GM23338 (cell line): ENCODE measurements at regions not wholly inside any gene's neighbourhood (a gene's known extent, or its start where the extent isn't known, plus 50 kb on each side); places are given as distances from the start of the nearest gene placed in this dataset.

Source experiments
- ATAC-seq: fragments of 200-7000 bp; cut with Tn5 transposase; 3 replicates; pipeline ENCODE4 v1.9.1; 2020
- DNase-seq: peaks from one replicate; pipeline ENCODE4 v3.0.0-alpha.2; 2015; ENCODE audit warnings: low spot score
- H2AFZ ChIP-seq: fragments of 200-600 bp; sonication (generic); 2 replicates; pipeline ENCODE4 v1.8.0; 2016; ENCODE audit warnings: antibody characterized with exemption, mild to moderate bottlenecking, moderate library complexity
- H3F3A ChIP-seq: fragments of 200-600 bp; sonication (generic); replicated peaks from 2 replicates; pipeline ENCODE4 v1.8.0; 2017; ENCODE audit warnings: antibody characterized with exemption, mixed run types, low read depth
- H3K27ac ChIP-seq: fragments of 200-600 bp; sonication (generic); 2 replicates; pipeline ENCODE4 v1.6.1; 2016; ENCODE audit warnings: low read depth
- H3K27me3 ChIP-seq: fragments of 200-600 bp; sonication (generic); 2 replicates; pipeline ENCODE4 v1.8.0; 2016; ENCODE audit warnings: mild to moderate bottlenecking, mixed run types, moderate library complexity; ENCODE audit not compliant: insufficient read depth
- H3K36me3 ChIP-seq: fragments of 200-600 bp; sonication (generic); 2 replicates; pipeline ENCODE4 v1.8.0; 2016; ENCODE audit warnings: mild to moderate bottlenecking; ENCODE audit not compliant: insufficient read depth
- H3K4me1 ChIP-seq: fragments of 200-600 bp; sonication (generic); 2 replicates; pipeline ENCODE4 v1.8.0; 2016; ENCODE audit warnings: mild to moderate bottlenecking, moderate library complexity; ENCODE audit not compliant: insufficient read depth
- H3K4me2 ChIP-seq: fragments of 200-600 bp; sonication (generic); 2 replicates; pipeline ENCODE4 v1.7.1; 2017; ENCODE audit warnings: mixed run types
- H3K4me3 ChIP-seq: fragments of 200-600 bp; sonication (generic); 2 replicates; pipeline ENCODE4 v1.6.1; 2016; ENCODE audit warnings: mixed run types
- H3K79me2 ChIP-seq: fragments of 200-600 bp; sonication (generic); replicated peaks from 2 replicates; pipeline ENCODE4 v1.8.0; 2017; ENCODE audit warnings: mild to moderate bottlenecking; ENCODE audit not compliant: insufficient read depth
- H3K9me2 ChIP-seq: fragments of 200-600 bp; sonication (generic); 2 replicates; pipeline ENCODE4 v1.8.0; 2017; ENCODE audit not compliant: insufficient read depth
- H4K20me1 ChIP-seq: fragments of 200-600 bp; sonication (generic); replicated peaks from 2 replicates; pipeline ENCODE4 v1.8.0; 2017; ENCODE audit warnings: mild to moderate bottlenecking; ENCODE audit not compliant: insufficient read depth
- H3K27ac Mint-ChIP-seq: 2 replicates; pipeline ENCODE4 v1.8.0; 2020; ENCODE audit warnings: inconsistent platforms, mild to moderate bottlenecking, moderate library complexity, mixed read lengths
- H3K27me3 Mint-ChIP-seq: 3 replicates; pipeline ENCODE4 v1.8.0; 2022; ENCODE audit warnings: low read depth, mild to moderate bottlenecking, moderate library complexity, mixed read lengths, inconsistent platforms; ENCODE audit not compliant: insufficient read depth, poor library complexity
- H3K36me3 Mint-ChIP-seq: 3 replicates; pipeline ENCODE4 v1.8.0; 2021; ENCODE audit warnings: low read depth, mild to moderate bottlenecking, inconsistent platforms, moderate library complexity, mixed read lengths
- H3K4me1 Mint-ChIP-seq: 3 replicates; pipeline ENCODE4 v1.8.0; 2020; ENCODE audit warnings: mild to moderate bottlenecking, inconsistent platforms, mixed read lengths
- H3K4me3 Mint-ChIP-seq: 3 replicates; pipeline ENCODE4 v1.8.0; 2021; ENCODE audit warnings: moderate library complexity, mild to moderate bottlenecking, inconsistent platforms, mixed read lengths
- H3K9me3 Mint-ChIP-seq: 3 replicates; pipeline ENCODE4 v1.8.0; 2020; ENCODE audit warnings: moderate library complexity, mild to moderate bottlenecking, inconsistent platforms, mixed read lengths
- EZH2phosphoT487 ChIP-seq: fragments of 200-600 bp; sonication (generic); IDR thresholded peaks from one replicate; pipeline ENCODE4 v1.8.1; 2018; ENCODE audit warnings: antibody characterized with exemption; ENCODE audit not compliant: unreplicated experiment
- NANOG ChIP-seq: IDR thresholded peaks from 2 replicates; pipeline ENCODE4 v1.6.1; 2016; ENCODE audit warnings: antibody characterized with exemption, borderline replicate concordance
- POLR2AphosphoS5 ChIP-seq: IDR thresholded peaks from 2 replicates; pipeline ENCODE4 v1.6.1; 2016; ENCODE audit warnings: antibody characterized with exemption, low read depth
- ZNF114 ChIP-seq: fragments of 250-450 bp; sonication (Bioruptor Pico); IDR thresholded peaks from 2 replicates; pipeline ENCODE4 v1.5.0; 2020; ENCODE audit warnings: mild to moderate bottlenecking, moderate library complexity
- ZNF331 ChIP-seq: fragments of 250-450 bp; sonication (Bioruptor Pico); IDR thresholded peaks from 2 replicates; pipeline ENCODE4 v1.5.0; 2020; ENCODE audit warnings: low read depth, mild to moderate bottlenecking, moderate library complexity
- ZNF462 ChIP-seq: fragments of 250-450 bp; sonication (Bioruptor Pico); IDR thresholded peaks from 2 replicates; pipeline ENCODE4 v1.5.0; 2020; ENCODE audit warnings: mild to moderate bottlenecking, moderate library complexity
- TF ChIP-seq, protein P1 (sequence below), 2 experiments: fragments of 200-600 bp in 1 of 2; sonication (generic) in 1 of 2; conservative IDR thresholded peaks; 2 replicates each; pipeline versions ENCODE4 v1.5.1 to v1.6.1; 2016 to 2017; ENCODE audit warnings: antibody characterized with exemption in 2 of 2, low read depth in 2 of 2, mild to moderate bottlenecking in 2 of 2, moderate library complexity in 1 of 2
- TF ChIP-seq, protein P2 (sequence below): IDR thresholded peaks from 2 replicates; pipeline ENCODE4 v1.6.1; 2016; ENCODE audit warnings: antibody characterized with exemption

DNA sequence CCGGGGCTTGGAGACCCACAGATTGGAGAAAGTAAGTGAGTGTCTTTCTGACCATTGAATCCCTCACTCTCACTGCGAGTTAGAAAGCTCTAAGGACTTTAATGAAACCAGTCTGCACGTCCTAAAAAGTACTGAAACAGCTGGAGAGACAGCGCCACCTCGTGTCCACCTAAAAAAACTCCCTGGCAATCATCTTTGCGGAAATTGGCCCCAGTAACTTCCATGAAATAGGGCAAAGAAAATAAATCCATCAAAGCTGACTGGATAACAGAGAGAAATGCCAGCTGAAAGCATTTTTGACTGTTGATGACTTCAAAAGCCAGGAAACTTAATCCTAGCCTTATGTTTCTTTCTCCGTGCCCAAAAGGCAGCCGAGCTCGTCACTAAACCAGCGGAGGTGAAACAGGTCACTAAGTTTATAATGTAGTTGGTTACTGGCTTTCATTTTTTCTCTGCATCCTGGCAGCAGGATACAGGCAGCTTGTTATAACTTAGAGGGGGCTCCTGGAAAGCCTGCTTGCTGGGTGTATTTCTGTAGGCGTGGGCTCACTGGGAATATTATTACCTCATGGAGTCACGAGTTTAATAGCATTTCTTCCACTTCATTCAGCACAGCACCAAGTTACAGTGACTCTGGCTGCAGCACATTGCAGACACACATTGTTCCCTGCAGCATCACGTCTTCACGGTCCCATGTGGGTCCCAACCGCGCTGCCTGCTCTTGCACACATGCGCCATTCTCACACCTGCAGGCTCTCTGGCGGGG, 266.5 kb downstream of the HRH4 start:
- Histone ChIP-seq H3K36me3 (no peaks in the 10 kb centered on the region), H3K27ac (no peak overlapping the region), H3K79me2 (no peaks in the 10 kb centered on the region), H4K20me1 (no peaks in the 10 kb centered on the region), H3K4me2 (no peak overlapping the region), H3F3A (no peaks in the 10 kb centered on the region), H3K9me2 (no peaks in the 10 kb centered on the region), H2AFZ (no peak overlapping the region), H3K4me3 (no peak overlapping the region), H3K27me3 (no peaks in the 10 kb centered on the region), H3K4me1 (no peaks in the 10 kb centered on the region)
- ATAC-seq (peak; percentile 87), DNase-seq (peak; percentile 87)
- H3K9me3 Mint-ChIP-seq: no peaks in the 10 kb centered on the region
- H3K27ac Mint-ChIP-seq: no peak overlapping the region
- no peaks in the 10 kb centered on the region for H3K27me3 Mint-ChIP-seq
- H3K4me1 Mint-ChIP-seq: peaks cover 15% of the 10 kb centered on the region
- H3K36me3 Mint-ChIP-seq: no peaks in the 10 kb centered on the region
- no peak overlapping the region for H3K4me3 Mint-ChIP-seq
- no peak for TF ChIP-seq ZNF462
- TF ChIP-seq, protein P1, sequence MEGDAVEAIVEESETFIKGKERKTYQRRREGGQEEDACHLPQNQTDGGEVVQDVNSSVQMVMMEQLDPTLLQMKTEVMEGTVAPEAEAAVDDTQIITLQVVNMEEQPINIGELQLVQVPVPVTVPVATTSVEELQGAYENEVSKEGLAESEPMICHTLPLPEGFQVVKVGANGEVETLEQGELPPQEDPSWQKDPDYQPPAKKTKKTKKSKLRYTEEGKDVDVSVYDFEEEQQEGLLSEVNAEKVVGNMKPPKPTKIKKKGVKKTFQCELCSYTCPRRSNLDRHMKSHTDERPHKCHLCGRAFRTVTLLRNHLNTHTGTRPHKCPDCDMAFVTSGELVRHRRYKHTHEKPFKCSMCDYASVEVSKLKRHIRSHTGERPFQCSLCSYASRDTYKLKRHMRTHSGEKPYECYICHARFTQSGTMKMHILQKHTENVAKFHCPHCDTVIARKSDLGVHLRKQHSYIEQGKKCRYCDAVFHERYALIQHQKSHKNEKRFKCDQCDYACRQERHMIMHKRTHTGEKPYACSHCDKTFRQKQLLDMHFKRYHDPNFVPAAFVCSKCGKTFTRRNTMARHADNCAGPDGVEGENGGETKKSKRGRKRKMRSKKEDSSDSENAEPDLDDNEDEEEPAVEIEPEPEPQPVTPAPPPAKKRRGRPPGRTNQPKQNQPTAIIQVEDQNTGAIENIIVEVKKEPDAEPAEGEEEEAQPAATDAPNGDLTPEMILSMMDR (conservative IDR thresholded peaks at IDR 0.05; ENCODE audit: low read depth in 2 of 2): peak; percentile 86 to 95

DNA sequence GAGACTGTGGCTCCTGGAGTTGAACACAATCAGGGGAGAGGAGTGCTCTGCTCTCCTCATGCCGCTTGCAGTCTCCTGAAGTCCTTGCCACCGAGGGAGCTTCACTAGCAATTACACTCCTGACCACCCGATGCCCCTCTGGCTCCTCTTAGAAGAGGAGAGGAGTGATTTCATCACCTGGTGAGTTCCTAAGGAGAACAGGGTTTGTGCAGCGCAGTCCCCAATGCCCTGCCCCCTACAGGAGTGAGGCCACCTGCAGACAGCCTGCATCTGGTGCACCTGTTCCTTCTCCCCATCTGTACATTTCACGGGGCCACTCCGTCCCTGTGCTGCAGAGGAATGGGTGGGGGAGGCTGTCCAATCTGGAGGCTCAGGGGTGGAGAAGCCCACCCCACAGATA, 267.2 kb downstream of the HRH4 start:
- no peaks in the 10 kb centered on the region for H3F3A ChIP-seq
- no peaks in the 10 kb centered on the region for H3K36me3 ChIP-seq
- H3K4me1 ChIP-seq: no peaks in the 10 kb centered on the region
- no peaks in the 10 kb centered on the region for H3K9me3 Mint-ChIP-seq
- no peaks in the 10 kb centered on the region for H3K27me3 ChIP-seq
- H3K36me3 Mint-ChIP-seq: no peaks in the 10 kb centered on the region
- H3K4me3 Mint-ChIP-seq: no peak overlapping the region
- no peaks in the 10 kb centered on the region for H3K79me2 ChIP-seq
- H3K9me2 ChIP-seq: no peaks in the 10 kb centered on the region
- H2AFZ ChIP-seq: no peak overlapping the region
- H4K20me1 ChIP-seq: no peaks in the 10 kb centered on the region
- H3K4me2 ChIP-seq: no peak overlapping the region
- H3K4me1 Mint-ChIP-seq: peaks cover 15% of the 10 kb centered on the region
- H3K27ac Mint-ChIP-seq: no peak overlapping the region
- peak; percentile 87 for ATAC-seq
- H3K4me3 ChIP-seq: no peak overlapping the region
- no peaks in the 10 kb centered on the region for H3K27me3 Mint-ChIP-seq
- no peak overlapping the region for H3K27ac ChIP-seq
- peak; percentile 63 for DNase-seq
- TF ChIP-seq NANOG (no peak), EZH2phosphoT487 (no peak), POLR2AphosphoS5 (no peak), ZNF114 (CRISPR knock-in tag) (no peak), ZNF331 (CRISPR knock-in tag) (no peak)
- TF ChIP-seq, protein P2, sequence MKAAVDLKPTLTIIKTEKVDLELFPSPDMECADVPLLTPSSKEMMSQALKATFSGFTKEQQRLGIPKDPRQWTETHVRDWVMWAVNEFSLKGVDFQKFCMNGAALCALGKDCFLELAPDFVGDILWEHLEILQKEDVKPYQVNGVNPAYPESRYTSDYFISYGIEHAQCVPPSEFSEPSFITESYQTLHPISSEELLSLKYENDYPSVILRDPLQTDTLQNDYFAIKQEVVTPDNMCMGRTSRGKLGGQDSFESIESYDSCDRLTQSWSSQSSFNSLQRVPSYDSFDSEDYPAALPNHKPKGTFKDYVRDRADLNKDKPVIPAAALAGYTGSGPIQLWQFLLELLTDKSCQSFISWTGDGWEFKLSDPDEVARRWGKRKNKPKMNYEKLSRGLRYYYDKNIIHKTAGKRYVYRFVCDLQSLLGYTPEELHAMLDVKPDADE: no peak
- TF ChIP-seq, protein P1 (conservative IDR thresholded peaks at IDR 0.05; ENCODE audit: low read depth in 2 of 2): peak; percentile 53 to 60
